Neuronal stem cell (in vitro differentiated cells): ENCODE measurements at regions not wholly inside any gene's neighbourhood (a gene's known extent, or its start where the extent isn't known, plus 50 kb on each side); places are given as distances from the start of the nearest gene placed in this dataset.

ENCODE experiments used
- DNase-seq: peaks from one replicate; pipeline ENCODE4 v3.0.0-alpha.2; 2013; ENCODE audit warnings: low spot score
- H2AFZ ChIP-seq: one replicate; pipeline ENCODE4 v1.6.1; 2013; ENCODE audit warnings: mild to moderate bottlenecking, low read length, inconsistent platforms
- H2AK5ac ChIP-seq: 2 replicates; pipeline ENCODE4 v1.6.1; 2013; ENCODE audit warnings: low read depth, mild to moderate bottlenecking, inconsistent platforms, low read length, moderate library complexity, mixed read lengths
- H2BK120ac ChIP-seq: 2 replicates; pipeline ENCODE4 v1.6.1; 2013; ENCODE audit warnings: low read depth, mild to moderate bottlenecking, inconsistent platforms, low read length, moderate library complexity, mixed read lengths
- H2BK12ac ChIP-seq: one replicate; pipeline ENCODE4 v1.6.1; 2013; ENCODE audit warnings: low read length, inconsistent platforms
- H2BK15ac ChIP-seq: 2 replicates; pipeline ENCODE4 v1.6.1; 2013; ENCODE audit warnings: mild to moderate bottlenecking, low read length, inconsistent platforms, mixed read lengths
- H2BK5ac ChIP-seq: one replicate; pipeline ENCODE4 v1.6.1; 2013; ENCODE audit warnings: inconsistent platforms, mild to moderate bottlenecking, low read length, moderate library complexity
- H3K14ac ChIP-seq: one replicate; pipeline ENCODE4 v1.6.1; 2013; ENCODE audit warnings: low read length, inconsistent platforms
- H3K18ac ChIP-seq: 2 replicates; pipeline ENCODE4 v1.6.1; 2013; ENCODE audit warnings: low read length, inconsistent platforms
- H3K23ac ChIP-seq: 2 replicates; pipeline ENCODE4 v1.6.1; 2013; ENCODE audit warnings: low read depth, mild to moderate bottlenecking, mixed read lengths, low read length, inconsistent platforms; ENCODE audit not compliant: poor library complexity
- H3K27ac ChIP-seq: replicated peaks from 3 replicates; pipeline ENCODE4 v1.5.1; 2013; ENCODE audit warnings: low read length, inconsistent platforms
- H3K27me3 ChIP-seq, 3 experiments: 2 replicates each; pipeline ENCODE4 v1.6.1; 2013; ENCODE audit warnings: low read length in 3 of 3, mild to moderate bottlenecking in 2 of 3, inconsistent platforms in 1 of 3, low read depth in 1 of 3, mixed read lengths in 1 of 3, moderate library complexity in 1 of 3; ENCODE audit not compliant: control insufficient read depth in 3 of 3, insufficient read depth in 3 of 3
- H3K36me3 ChIP-seq, 2 donors: replicated peaks in 1 of 2; 2 replicates each; pipeline ENCODE4 v1.6.1; 2013; ENCODE audit warnings: low read length in 2 of 2; ENCODE audit not compliant: control insufficient read depth in 2 of 2, insufficient read depth in 2 of 2
- H3K4ac ChIP-seq: 2 replicates; pipeline ENCODE4 v1.6.1; 2013; ENCODE audit warnings: inconsistent platforms, mild to moderate bottlenecking, low read length, moderate library complexity
- H3K4me1 ChIP-seq, 2 donors: 1 replicate in 1 of 2; 2 replicates in 1 of 2; pipeline ENCODE4 v1.6.1; 2013; ENCODE audit warnings: low read length in 2 of 2, low read depth in 1 of 2; ENCODE audit not compliant: control insufficient read depth in 2 of 2, insufficient read depth in 1 of 2
- H3K4me2 ChIP-seq: one replicate; pipeline ENCODE4 v1.6.1; 2013; ENCODE audit warnings: mild to moderate bottlenecking, low read length, inconsistent platforms; ENCODE audit not compliant: insufficient read depth, poor library complexity, severe bottlenecking
- H3K4me3 ChIP-seq, 2 donors: 2 replicates each; pipeline ENCODE4 v1.5.1; 2013; ENCODE audit warnings: low read length in 2 of 2, mild to moderate bottlenecking in 2 of 2, inconsistent platforms in 1 of 2, moderate library complexity in 1 of 2
- H3K79me1 ChIP-seq: one replicate; pipeline ENCODE4 v1.6.1; 2013; ENCODE audit warnings: low read depth, mild to moderate bottlenecking, inconsistent platforms, low read length, moderate library complexity
- H3K9ac ChIP-seq: one replicate; pipeline ENCODE4 v1.6.1; 2013; ENCODE audit warnings: mild to moderate bottlenecking, low read depth, low read length, inconsistent platforms; ENCODE audit not compliant: poor library complexity
- H3K9me3 ChIP-seq, 2 donors: replicated peaks in 1 of 2; 2 replicates each; pipeline versions ENCODE3 to v1.6.1; 2013; ENCODE audit warnings: low read length in 2 of 2, mild to moderate bottlenecking in 2 of 2, inconsistent platforms in 1 of 2, low read depth in 1 of 2, mixed read lengths in 1 of 2, moderate library complexity in 1 of 2; ENCODE audit not compliant: control insufficient read depth in 2 of 2, insufficient read depth in 1 of 2
- H4K8ac ChIP-seq: one replicate; pipeline ENCODE4 v1.6.1; 2013; ENCODE audit warnings: low read depth, mild to moderate bottlenecking, inconsistent platforms, low read length, moderate library complexity
- H4K91ac ChIP-seq: one replicate; pipeline ENCODE4 v1.6.1; 2013; ENCODE audit warnings: low read length, low read depth, mild to moderate bottlenecking, inconsistent platforms; ENCODE audit not compliant: poor library complexity
- WGBS, 2 donors: extraction: QIAGEN DNeasy Blood & Tissue Kit; methylation state at CpG; one replicate each; pipeline ENCODE4 v1.1.7; 2013; ENCODE audit warnings: missing lambda C conversion rate in 2 of 2, mixed read lengths in 1 of 2; ENCODE audit not compliant: insufficient read length in 2 of 2, insufficient replicate concordance in 1 of 2; ENCODE audit errors: extremely low coverage in 2 of 2; 5-methylcytosine and 5-hydroxymethylcytosine counted together

- no peak overlapping the region for H3K4me2 ChIP-seq
- no peak overlapping the region for H3K27ac ChIP-seq
- no CpG with 5 or more reads among the region's 3 CpGs for WGBS, 2 donors
Observed at GRCh38 chr4:166498546-166498945, 625.5 kb downstream of the TLL1 start.

DNA sequence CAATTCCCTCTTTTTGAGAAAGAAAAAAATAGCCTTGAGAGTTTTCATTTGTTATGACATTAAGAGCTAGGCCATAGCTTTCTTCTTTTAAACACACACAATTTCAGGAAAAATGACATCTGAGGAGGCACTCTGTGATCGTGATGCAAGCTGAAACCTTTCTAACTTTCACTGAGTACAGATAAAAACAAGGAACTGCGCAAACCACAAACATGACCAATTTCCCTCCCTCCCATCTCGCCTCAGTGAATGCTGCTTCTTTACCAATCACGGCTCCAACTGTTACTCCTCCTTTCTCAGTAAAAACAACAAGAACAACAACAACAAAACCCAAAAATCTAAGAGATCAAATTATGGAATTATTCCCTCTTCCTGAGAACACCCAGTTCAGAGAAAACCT, 626.8 kb downstream of the TLL1 start:
- peaks cover 0 to 3% of the 10 kb centered on the region in 2 donors for H3K4me1 ChIP-seq
- no peak overlapping the region for H3K18ac ChIP-seq
- H3K4me3 ChIP-seq: no peak overlapping the region
- H2AK5ac ChIP-seq: no peak overlapping the region
- H3K36me3 ChIP-seq: no peaks in the 10 kb centered on the region
- no peak overlapping the region for H3K23ac ChIP-seq
- WGBS, 2 donors: no CpG with 5 or more reads among the region's 4 CpGs
- no peak overlapping the region for H2BK15ac ChIP-seq
- no peak overlapping the region for H3K4me2 ChIP-seq
- no peak overlapping the region for H4K91ac ChIP-seq
- H2BK12ac ChIP-seq: no peak overlapping the region
- no peak overlapping the region for H3K4ac ChIP-seq
- no peak overlapping the region for H3K27ac ChIP-seq
- peak overlapping the region; percentile 24 for H2AFZ ChIP-seq
- H4K8ac ChIP-seq: no peak overlapping the region
- H3K27me3 ChIP-seq: no peaks in the 10 kb centered on the region
- DNase-seq: no peak
- H3K79me1 ChIP-seq: no peaks in the 10 kb centered on the region
- H2BK120ac ChIP-seq: no peak overlapping the region
- no peak overlapping the region for H3K9ac ChIP-seq
- H2BK5ac ChIP-seq: no peak overlapping the region
- H3K9me3 ChIP-seq: no peaks in the 10 kb centered on the region
- H3K14ac ChIP-seq: no peak overlapping the region

More at GRCh38 chr4:166498546-166498945, 625.5 kb downstream of the TLL1 start:
- no peak overlapping the region for H2BK12ac ChIP-seq
- H2BK120ac ChIP-seq: no peak overlapping the region
- H3K27me3 ChIP-seq: no peaks in the 10 kb centered on the region
- DNase-seq: no peak
- H2BK5ac ChIP-seq: no peak overlapping the region
- H3K9ac ChIP-seq: no peak overlapping the region
- no peak overlapping the region for H2AK5ac ChIP-seq
- no peak overlapping the region for H2BK15ac ChIP-seq
- no peak overlapping the region for H3K23ac ChIP-seq
- H3K4me3 ChIP-seq: no peak overlapping the region
- peaks cover 0 to 3% of the 10 kb centered on the region in 2 donors for H3K4me1 ChIP-seq
- H3K14ac ChIP-seq: no peak overlapping the region
- H2AFZ ChIP-seq: peak overlapping the region; percentile 31
- H3K79me1 ChIP-seq: no peaks in the 10 kb centered on the region
- H3K4ac ChIP-seq: no peak overlapping the region
- H3K18ac ChIP-seq: no peak overlapping the region
- H4K91ac ChIP-seq: no peak overlapping the region
- H4K8ac ChIP-seq: no peak overlapping the region
- H3K9me3 ChIP-seq: no peaks in the 10 kb centered on the region
- H3K36me3 ChIP-seq: no peaks in the 10 kb centered on the region

DNA sequence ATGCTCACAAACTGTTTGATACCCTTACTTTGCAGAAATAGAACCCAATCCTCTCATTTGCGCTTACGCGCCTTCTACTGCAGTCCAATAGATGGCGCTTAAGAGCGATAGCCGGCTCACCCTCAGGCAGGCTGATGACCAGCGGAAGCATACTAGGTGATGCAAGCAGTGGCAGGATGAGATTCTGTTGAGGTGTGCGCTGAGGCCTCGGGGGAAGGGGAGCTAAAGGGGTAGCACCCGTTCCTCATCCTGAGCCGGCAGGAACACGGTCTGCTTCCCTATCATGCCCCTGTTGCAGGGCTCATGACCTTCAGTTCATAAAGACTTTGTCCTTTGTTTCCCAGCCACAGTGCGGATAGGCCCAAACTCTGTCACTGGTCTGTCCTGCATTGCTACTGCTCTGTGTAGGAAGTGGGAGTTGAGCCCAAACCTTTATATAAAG, 628.9 kb downstream of the TLL1 start:
- Histone ChIP-seq H2BK120ac (no peak overlapping the region), H2AFZ (peak overlapping the region; percentile 77), H4K8ac (peak overlapping the region; percentile 88), H3K79me1 (no peaks in the 10 kb centered on the region), H3K4me3 (no peak overlapping the region), H3K27me3 (no peaks in the 10 kb centered on the region), H3K4me1 (peaks cover 2 to 3% of the 10 kb centered on the region in 2 donors), H3K4me2 (no peak overlapping the region), H3K9me3 (no peaks in the 10 kb centered on the region), H2BK5ac (no peak overlapping the region), H2BK12ac (no peak overlapping the region), H3K4ac (no peak overlapping the region), H2BK15ac (no peak overlapping the region), H3K14ac (no peak overlapping the region), H3K9ac (no peak overlapping the region), H3K23ac (no peak overlapping the region), H3K18ac (peak overlapping the region; percentile 61), H3K36me3 (no peaks in the 10 kb centered on the region), H2AK5ac (no peak overlapping the region), H3K27ac (no peak overlapping the region), H4K91ac (no peak overlapping the region)
- no CpG with 5 or more reads among the region's 13 CpGs for WGBS, 2 donors
- peak; percentile 14 for DNase-seq

- Histone ChIP-seq H3K79me1 (no peaks in the 10 kb centered on the region), H2BK15ac (peak overlapping the region; percentile 63), H2BK5ac (no peak overlapping the region), H3K9ac (no peak overlapping the region), H3K4me2 (no peak overlapping the region), H3K4ac (no peak overlapping the region), H4K8ac (peak overlapping the region; percentile 52), H3K27ac (no peak overlapping the region), H3K14ac (no peak overlapping the region), H3K4me1 (peaks cover 2 to 3% of the 10 kb centered on the region in 2 donors), H3K36me3 (no peaks in the 10 kb centered on the region), H2BK120ac (no peak overlapping the region), H3K23ac (peak overlapping the region; percentile 37), H2AK5ac (no peak overlapping the region), H4K91ac (no peak overlapping the region), H3K27me3 (no peaks in the 10 kb centered on the region), H2AFZ (peak overlapping the region; percentile 77), H3K18ac (peak overlapping the region; percentile 15), H3K9me3 (no peaks in the 10 kb centered on the region), H3K4me3 (no peak overlapping the region), H2BK12ac (no peak overlapping the region)
- WGBS, 2 donors: no CpG with 5 or more reads among the region's 9 CpGs
- DNase-seq: no peak
Observed at GRCh38 chr4:166502660-166503059, 629.6 kb downstream of the TLL1 start.
